ENCODE measurements at regions not wholly inside any gene's neighbourhood (a gene's known extent, or its start where the extent isn't known, plus 50 kb on each side); places are given as distances from the start of the nearest gene placed in this dataset.
A peak's percentile ranks its signal among the peaks of the same experiment; 100 is the strongest.

GRCh38 chr15:39400821-39401550 is 179.9 kb upstream of the THBS1 start:
- TF ChIP-seq CTCF (IDR thresholded peaks at IDR 0.05; ENCODE audit: insufficient read depth in 1 of 2, low read depth in 1 of 2, low read length in 1 of 2, severe bottlenecking in 1 of 2, unreplicated experiment in 1 of 2): no peak

GRCh38 chr15:39403640-39404117 is 177.2 kb upstream of the THBS1 start:
- no peaks in the 10 kb centered on the region for H3K36me3 Mint-ChIP-seq (ENCODE audit: insufficient read depth, unreplicated experiment)
- ChIA-PET POLR2A (no interaction called here), CTCF (no interaction called here)
- no peaks in the 10 kb centered on the region for H3K9me3 ChIP-seq
- no peaks in the 10 kb centered on the region; the same call in 1 of the 2 replicates for H3K36me3 ChIP-seq (ENCODE audit: control insufficient read depth, insufficient read depth, low read length)
- BruUV-seq (replicated peaks): no TSS peak
- TF ChIP-seq CTCF (IDR thresholded peaks at IDR 0.05; ENCODE audit: insufficient read depth in 1 of 2, low read depth in 1 of 2, low read length in 1 of 2, severe bottlenecking in 1 of 2, unreplicated experiment in 1 of 2): no peak
- peaks cover 12% of the 10 kb centered on the region for H3K4me1 Mint-ChIP-seq (ENCODE audit: low read depth, unreplicated experiment)
- intact Hi-C loops (cut with micrococcal nuclease; ENCODE audit: unreplicated experiment): no loop called here
- H3K27ac Mint-ChIP-seq (ENCODE audit: unreplicated experiment): no peak overlapping the region
- no peaks in the 10 kb centered on the region for H3K27me3 ChIP-seq (replicated peaks; ENCODE audit: control insufficient read depth, insufficient read depth, low read length)
- peaks cover 23% of the 10 kb centered on the region for H3K4me1 ChIP-seq
- DNase-seq: no peak
- H3K4me3 ChIP-seq (ENCODE audit: low read depth, low read length): no peak overlapping the region
- no peak overlapping the region for H3K4me3 Mint-ChIP-seq (ENCODE audit: unreplicated experiment)
- no peaks in the 10 kb centered on the region for H3K9me3 Mint-ChIP-seq (ENCODE audit: unreplicated experiment)
- no peaks in the 10 kb centered on the region for H3K27me3 Mint-ChIP-seq (ENCODE audit: insufficient read depth, unreplicated experiment)

More at GRCh38 chr15:39400821-39401550, 179.9 kb upstream of the THBS1 start:
- H3K27me3 Mint-ChIP-seq (ENCODE audit: insufficient read depth, unreplicated experiment): no peaks in the 10 kb centered on the region
- Histone ChIP-seq H3K4me1 (peaks cover 23% of the 10 kb centered on the region), H3K36me3 (ENCODE audit: control insufficient read depth, insufficient read depth, low read length) (no peaks in the 10 kb centered on the region; the same call in 1 of the 2 replicates), H3K27me3 (replicated peaks; ENCODE audit: control insufficient read depth, insufficient read depth, low read length) (no peaks in the 10 kb centered on the region), H3K9me3 (no peaks in the 10 kb centered on the region), H3K4me3 (ENCODE audit: low read depth, low read length) (no peak overlapping the region)
- no peak for DNase-seq
- H3K27ac Mint-ChIP-seq (ENCODE audit: unreplicated experiment): no peak overlapping the region
- H3K4me1 Mint-ChIP-seq (ENCODE audit: low read depth, unreplicated experiment): peaks cover 17% of the 10 kb centered on the region
- H3K9me3 Mint-ChIP-seq (ENCODE audit: unreplicated experiment): peaks cover 11% of the 10 kb centered on the region
- ChIA-PET POLR2A (no interaction called here), CTCF (no interaction called here)
- peaks cover 4% of the 10 kb centered on the region for H3K36me3 Mint-ChIP-seq (ENCODE audit: insufficient read depth, unreplicated experiment)
- H3K4me3 Mint-ChIP-seq (ENCODE audit: unreplicated experiment): no peak overlapping the region
- intact Hi-C loops (cut with micrococcal nuclease; ENCODE audit: unreplicated experiment): no loop called here
- BruUV-seq (replicated peaks): no TSS peak

- Histone ChIP-seq H3K36me3 (ENCODE audit: control insufficient read depth, insufficient read depth, low read length) (no peaks in the 10 kb centered on the region; the same call in 1 of the 2 replicates), H3K9me3 (no peaks in the 10 kb centered on the region), H3K4me3 (ENCODE audit: low read depth, low read length) (no peak overlapping the region), H3K4me1 (peaks cover 19% of the 10 kb centered on the region), H3K27me3 (replicated peaks; ENCODE audit: control insufficient read depth, insufficient read depth, low read length) (no peaks in the 10 kb centered on the region)
- POLR2A ChIA-PET: interaction anchor here (0.8 kb wide), 1 partner anchor 176 kb away, joined by 3 read pairs; the partner anchor contains the start of gene THBS1
- intact Hi-C loops (cut with micrococcal nuclease; ENCODE audit: unreplicated experiment): no loop called here
- DNase-seq: peak; percentile 67 to 80
- peak overlapping the region; percentile 18 for H3K27ac Mint-ChIP-seq (ENCODE audit: unreplicated experiment)
- BruUV-seq (replicated peaks): no TSS peak
- no peak overlapping the region for H3K4me3 Mint-ChIP-seq (ENCODE audit: unreplicated experiment)
- H3K36me3 Mint-ChIP-seq (ENCODE audit: insufficient read depth, unreplicated experiment): no peaks in the 10 kb centered on the region
- CTCF ChIA-PET: interaction anchor here (1.0 kb wide), 1 partner anchor 16 kb away, joined by 3 read pairs; no protein-coding TSS in a partner anchor
- no peaks in the 10 kb centered on the region for H3K9me3 Mint-ChIP-seq (ENCODE audit: unreplicated experiment)
- no peak for TF ChIP-seq CTCF (IDR thresholded peaks at IDR 0.05; ENCODE audit: insufficient read depth in 1 of 2, low read depth in 1 of 2, low read length in 1 of 2, severe bottlenecking in 1 of 2, unreplicated experiment in 1 of 2)
- H3K27me3 Mint-ChIP-seq (ENCODE audit: insufficient read depth, unreplicated experiment): no peaks in the 10 kb centered on the region
- peaks cover 12% of the 10 kb centered on the region for H3K4me1 Mint-ChIP-seq (ENCODE audit: low read depth, unreplicated experiment)
Observed at GRCh38 chr15:39404767-39405181, 176.1 kb upstream of the THBS1 start.

Measured in Caco-2 (cell line).